Nephron (organoid): ENCODE measurements at regions not wholly inside any gene's neighbourhood (a gene's known extent, or its start where the extent isn't known, plus 50 kb on each side); places are given as distances from the start of the nearest gene placed in this dataset.

Experiments used
- H3K27ac Mint-ChIP-seq, 3 experiments: 2 replicates each; pipeline ENCODE4 v1.8.0; 2020; ENCODE audit warnings: mixed read lengths in 3 of 3, mild to moderate bottlenecking in 2 of 3, moderate library complexity in 1 of 3
- H3K27me3 Mint-ChIP-seq: 2 replicates; pipeline ENCODE4 v1.8.0; 2021; ENCODE audit warnings: low read depth, mild to moderate bottlenecking, moderate library complexity, mixed read lengths
- H3K36me3 Mint-ChIP-seq: 2 replicates; pipeline ENCODE4 v1.8.0; 2020; ENCODE audit warnings: low read depth, mixed read lengths
- H3K4me1 Mint-ChIP-seq: 2 replicates; pipeline ENCODE4 v1.8.0; 2020; ENCODE audit warnings: mixed read lengths
- H3K4me3 Mint-ChIP-seq, 3 experiments: 2 replicates each; pipeline ENCODE4 v1.8.0; 2020; ENCODE audit warnings: mild to moderate bottlenecking in 3 of 3, mixed read lengths in 3 of 3, moderate library complexity in 2 of 3
- H3K9me3 Mint-ChIP-seq: 2 replicates; pipeline ENCODE4 v1.8.0; 2020; ENCODE audit warnings: mixed read lengths
- TF ChIP-seq, protein P1 (sequence below), 3 experiments: fragments of 200-600 bp; sonication (generic); IDR thresholded peaks; one replicate each; pipeline ENCODE4 v1.5.0; 2021; ENCODE audit warnings: antibody characterized with exemption in 3 of 3; ENCODE audit not compliant: unreplicated experiment in 3 of 3

DNA sequence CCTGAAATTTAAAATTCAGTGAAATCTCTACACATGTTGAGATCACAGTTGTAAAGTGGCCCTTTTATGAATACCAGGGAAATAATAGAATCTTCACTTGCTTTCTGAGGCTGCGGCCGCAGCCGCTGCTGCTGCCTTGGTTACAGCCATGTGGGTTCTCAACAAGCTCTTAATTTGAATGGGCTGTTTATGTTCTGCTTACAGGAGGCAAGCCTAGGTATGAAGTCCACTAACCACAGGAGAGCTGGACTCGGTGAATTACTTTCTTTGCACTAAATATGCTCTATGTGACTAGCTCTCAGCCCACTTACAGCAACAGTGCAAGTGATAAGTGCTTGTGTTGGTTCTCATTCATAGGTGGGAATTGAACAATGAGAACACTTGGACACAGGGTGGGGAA, 410.8 kb downstream of the SFMBT2 start:
- H3K9me3 Mint-ChIP-seq: no peaks in the 10 kb centered on the region
- TF ChIP-seq, protein P1, sequence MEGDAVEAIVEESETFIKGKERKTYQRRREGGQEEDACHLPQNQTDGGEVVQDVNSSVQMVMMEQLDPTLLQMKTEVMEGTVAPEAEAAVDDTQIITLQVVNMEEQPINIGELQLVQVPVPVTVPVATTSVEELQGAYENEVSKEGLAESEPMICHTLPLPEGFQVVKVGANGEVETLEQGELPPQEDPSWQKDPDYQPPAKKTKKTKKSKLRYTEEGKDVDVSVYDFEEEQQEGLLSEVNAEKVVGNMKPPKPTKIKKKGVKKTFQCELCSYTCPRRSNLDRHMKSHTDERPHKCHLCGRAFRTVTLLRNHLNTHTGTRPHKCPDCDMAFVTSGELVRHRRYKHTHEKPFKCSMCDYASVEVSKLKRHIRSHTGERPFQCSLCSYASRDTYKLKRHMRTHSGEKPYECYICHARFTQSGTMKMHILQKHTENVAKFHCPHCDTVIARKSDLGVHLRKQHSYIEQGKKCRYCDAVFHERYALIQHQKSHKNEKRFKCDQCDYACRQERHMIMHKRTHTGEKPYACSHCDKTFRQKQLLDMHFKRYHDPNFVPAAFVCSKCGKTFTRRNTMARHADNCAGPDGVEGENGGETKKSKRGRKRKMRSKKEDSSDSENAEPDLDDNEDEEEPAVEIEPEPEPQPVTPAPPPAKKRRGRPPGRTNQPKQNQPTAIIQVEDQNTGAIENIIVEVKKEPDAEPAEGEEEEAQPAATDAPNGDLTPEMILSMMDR (IDR thresholded peaks at IDR 0.05; ENCODE audit: unreplicated experiment in 3 of 3): no peak
- H3K27ac Mint-ChIP-seq: no peak overlapping the region
- no peaks in the 10 kb centered on the region for H3K36me3 Mint-ChIP-seq
- peaks cover 13% of the 10 kb centered on the region for H3K27me3 Mint-ChIP-seq
- peaks cover 6% of the 10 kb centered on the region for H3K4me1 Mint-ChIP-seq
- no peak overlapping the region for H3K4me3 Mint-ChIP-seq

DNA sequence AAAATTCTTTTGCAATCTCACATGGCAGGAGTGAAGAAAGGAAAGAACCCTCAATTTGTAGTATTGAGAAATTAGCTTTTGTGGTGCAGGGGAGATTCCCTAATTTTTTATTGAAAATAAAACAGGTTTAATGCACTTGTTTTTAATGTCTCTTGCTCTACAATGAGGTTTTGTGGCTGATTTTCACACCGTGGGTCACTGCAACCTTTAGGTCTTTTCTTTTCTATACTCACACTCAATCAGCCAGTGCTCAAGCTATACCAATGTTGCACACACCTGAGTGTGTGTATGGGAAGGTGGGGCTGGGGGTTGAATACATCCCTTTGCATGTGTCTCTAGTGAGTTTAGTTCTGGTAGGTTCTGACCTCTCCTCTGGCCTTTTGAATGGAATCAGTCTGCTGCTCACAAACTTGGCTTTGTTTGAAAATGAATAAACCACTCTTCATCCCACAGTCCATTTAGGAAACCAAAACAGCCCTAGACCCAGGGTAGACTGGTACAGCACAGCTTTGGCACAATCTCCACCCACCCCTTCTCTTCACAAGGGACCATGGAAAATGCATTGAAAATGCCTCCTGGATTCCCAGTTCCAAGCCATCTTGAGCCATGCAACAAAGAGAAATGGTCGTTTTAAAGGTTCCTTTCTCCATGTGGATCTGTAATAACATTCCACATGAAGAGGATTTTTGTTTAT, 411.5 kb downstream of the SFMBT2 start:
- Mint-ChIP-seq H3K27me3 (peaks cover 13% of the 10 kb centered on the region), H3K4me3 (no peak overlapping the region), H3K27ac (no peak overlapping the region), H3K9me3 (no peaks in the 10 kb centered on the region), H3K36me3 (no peaks in the 10 kb centered on the region), H3K4me1 (peaks cover 9% of the 10 kb centered on the region)
- TF ChIP-seq, protein P1 (IDR thresholded peaks at IDR 0.05; ENCODE audit: unreplicated experiment in 3 of 3): no peak

DNA sequence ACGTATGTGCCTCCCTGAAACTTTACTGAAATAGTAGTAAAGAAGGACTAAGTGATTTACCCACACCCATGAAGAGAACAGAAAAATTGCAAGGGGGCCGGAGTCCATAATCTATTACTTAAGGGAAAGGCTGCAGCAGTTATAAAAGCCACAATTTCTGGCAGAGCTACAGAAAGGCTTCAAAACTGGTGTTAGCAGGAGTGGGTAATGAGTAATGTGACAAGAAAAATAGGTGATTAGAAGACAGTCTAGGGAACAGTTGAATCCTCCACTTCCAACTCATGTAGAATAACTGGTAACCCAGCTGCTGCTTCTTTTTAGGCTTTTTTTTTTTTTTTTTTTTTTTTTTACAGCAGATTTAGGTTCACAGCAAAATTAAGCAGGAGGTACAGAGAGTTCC, 413.3 kb downstream of the SFMBT2 start:
- H3K9me3 Mint-ChIP-seq: no peaks in the 10 kb centered on the region
- H3K4me1 Mint-ChIP-seq: peaks cover 9% of the 10 kb centered on the region
- TF ChIP-seq, protein P1 (IDR thresholded peaks at IDR 0.05; ENCODE audit: unreplicated experiment in 3 of 3): no peak
- H3K27me3 Mint-ChIP-seq: peaks cover 9% of the 10 kb centered on the region
- no peaks in the 10 kb centered on the region for H3K36me3 Mint-ChIP-seq
- H3K4me3 Mint-ChIP-seq: no peak overlapping the region
- H3K27ac Mint-ChIP-seq: no peak overlapping the region

DNA sequence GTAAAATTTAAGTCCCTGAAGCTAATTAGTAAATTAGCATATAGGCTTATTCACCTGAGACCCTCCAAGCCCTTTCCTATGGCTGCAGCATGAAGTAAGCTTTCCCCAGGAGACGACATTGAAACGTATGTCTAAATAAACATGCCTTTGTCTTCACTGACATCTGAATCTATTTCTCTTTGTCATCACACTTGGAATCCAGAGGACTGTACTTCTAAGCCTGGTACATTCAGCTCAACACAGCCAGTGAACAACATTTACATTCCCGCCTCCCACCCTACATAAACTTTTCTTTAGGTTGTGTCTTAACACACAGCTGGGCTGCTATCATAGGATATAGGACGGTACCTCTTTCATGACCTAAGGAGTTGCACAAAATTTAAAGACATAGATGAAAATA, 414.4 kb downstream of the SFMBT2 start:
- Mint-ChIP-seq H3K36me3 (no peaks in the 10 kb centered on the region), H3K27ac (no peak overlapping the region), H3K4me1 (peaks cover 9% of the 10 kb centered on the region), H3K27me3 (peaks cover 9% of the 10 kb centered on the region), H3K4me3 (no peak overlapping the region), H3K9me3 (no peaks in the 10 kb centered on the region)
- TF ChIP-seq, protein P1 (IDR thresholded peaks at IDR 0.05; ENCODE audit: unreplicated experiment in 3 of 3): no peak

DNA sequence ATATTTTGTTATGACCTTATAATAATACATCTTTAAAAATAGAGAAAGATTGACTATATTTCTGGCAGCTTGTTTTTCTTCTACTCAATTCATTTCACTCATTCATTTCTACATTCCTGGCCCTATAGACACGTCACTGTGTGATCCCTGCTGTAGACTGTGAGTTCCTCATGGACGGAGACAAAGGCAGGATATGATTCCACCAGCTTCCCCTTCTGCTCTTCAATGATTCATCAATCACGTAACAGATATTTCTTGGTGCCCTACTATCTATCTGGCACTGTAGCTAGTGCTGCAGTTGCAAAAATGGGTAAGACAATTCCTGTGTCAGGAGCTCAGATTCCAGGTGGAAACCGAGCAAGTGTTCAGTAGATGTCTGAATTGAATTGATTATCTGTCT, 415.0 kb downstream of the SFMBT2 start:
- H3K4me3 Mint-ChIP-seq: no peak overlapping the region
- peaks cover 9% of the 10 kb centered on the region for H3K4me1 Mint-ChIP-seq
- H3K27ac Mint-ChIP-seq: no peak overlapping the region
- H3K27me3 Mint-ChIP-seq: peaks cover 9% of the 10 kb centered on the region
- peaks cover under 1% of the 10 kb centered on the region for H3K36me3 Mint-ChIP-seq
- peaks cover under 1% of the 10 kb centered on the region for H3K9me3 Mint-ChIP-seq
- TF ChIP-seq, protein P1 (IDR thresholded peaks at IDR 0.05; ENCODE audit: unreplicated experiment in 3 of 3): no peak

DNA sequence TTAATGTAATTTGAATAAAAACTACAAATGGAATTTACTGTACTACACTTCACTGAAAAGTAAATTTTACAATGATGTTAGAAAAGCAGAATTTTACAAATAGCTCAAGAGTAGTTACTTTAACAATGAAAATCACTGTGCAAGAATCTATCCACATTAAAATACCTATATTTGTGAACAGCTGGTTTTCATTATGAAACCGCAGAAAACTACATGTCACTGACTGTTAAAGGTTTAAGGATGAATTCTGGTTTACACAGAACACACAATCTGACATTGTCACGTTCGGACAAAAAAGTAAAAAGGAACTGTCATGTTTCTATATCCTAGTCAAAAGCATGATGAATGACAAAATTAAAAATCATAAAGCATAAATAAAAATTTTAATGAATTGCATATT, 415.3 kb upstream of the PRKCQ start:
- Mint-ChIP-seq H3K27ac (no peak overlapping the region), H3K4me1 (peaks cover 9% of the 10 kb centered on the region), H3K36me3 (peaks cover 3% of the 10 kb centered on the region), H3K9me3 (peaks cover 2% of the 10 kb centered on the region), H3K27me3 (peaks cover 9% of the 10 kb centered on the region), H3K4me3 (no peak overlapping the region)
- TF ChIP-seq, protein P1 (IDR thresholded peaks at IDR 0.05; ENCODE audit: unreplicated experiment in 3 of 3): no peak
